ENCODE measurements at regions not wholly inside any gene's neighbourhood (a gene's known extent, or its start where the extent isn't known, plus 50 kb on each side); places are given as distances from the start of the nearest gene placed in this dataset.
"Not testable (repeated sequence)": the region's sequence is repeated elsewhere in the genome, so short reads cannot be mapped to it uniquely, and the experiment has no call there.

GRCh38 chr14:81584495-81584894 lies 50.8 kb upstream of the SEL1L start:
- DNase-seq (ENCODE audit: insufficient read length) (no peak), FAIRE-seq (no peak)
- no peak for TF ChIP-seq POLR2AphosphoS5 (IDR thresholded peaks at IDR 0.05; ENCODE audit: low read depth, low read length)
- no peak for TF ChIP-seq TAF1 (IDR thresholded peaks at IDR 0.05; ENCODE audit: borderline replicate concordance, low read depth, low read length)
- TF ChIP-seq POLR2A (IDR thresholded peaks at IDR 0.05; ENCODE audit: low read depth, low read length): no peak

GRCh38 chr14:81589381-81590065 lies 55.9 kb upstream of the SEL1L start:
- FAIRE-seq: no peak
- no peak for TF ChIP-seq POLR2AphosphoS5 (IDR thresholded peaks at IDR 0.05; ENCODE audit: low read depth, low read length)
- TF ChIP-seq POLR2A (IDR thresholded peaks at IDR 0.05; ENCODE audit: low read depth, low read length): no peak
- no peak for TF ChIP-seq TAF1 (IDR thresholded peaks at IDR 0.05; ENCODE audit: borderline replicate concordance, low read depth, low read length)

GRCh38 chr14:81591266-81591665 lies 57.6 kb upstream of the SEL1L start:
- no peak for FAIRE-seq

More at GRCh38 chr14:81589381-81590065, 55.9 kb upstream of the SEL1L start:
- DNase-seq (ENCODE audit: insufficient read length): no peak

GRCh38 chr14:81594012-81594411 lies 60.4 kb upstream of the SEL1L start:
- FAIRE-seq: no peak
- no peak for DNase-seq (ENCODE audit: insufficient read length)

More at GRCh38 chr14:81591266-81591665, 57.6 kb upstream of the SEL1L start:
- TF ChIP-seq TAF1 (IDR thresholded peaks at IDR 0.05; ENCODE audit: borderline replicate concordance, low read depth, low read length): no peak
- no peak for TF ChIP-seq POLR2A (IDR thresholded peaks at IDR 0.05; ENCODE audit: low read depth, low read length)
- no peak for TF ChIP-seq POLR2AphosphoS5 (IDR thresholded peaks at IDR 0.05; ENCODE audit: low read depth, low read length)
- no peak for DNase-seq (ENCODE audit: insufficient read length)

GRCh38 chr14:81605660-81606059 lies 72.0 kb upstream of the SEL1L start:
- TF ChIP-seq POLR2A (IDR thresholded peaks at IDR 0.05; ENCODE audit: low read depth, low read length) (no peak), TAF1 (IDR thresholded peaks at IDR 0.05; ENCODE audit: borderline replicate concordance, low read depth, low read length) (no peak), POLR2AphosphoS5 (IDR thresholded peaks at IDR 0.05; ENCODE audit: low read depth, low read length) (no peak)
- DNase-seq (ENCODE audit: insufficient read length) (no peak), FAIRE-seq (no peak)

More at GRCh38 chr14:81594012-81594411, 60.4 kb upstream of the SEL1L start:
- TF ChIP-seq TAF1 (IDR thresholded peaks at IDR 0.05; ENCODE audit: borderline replicate concordance, low read depth, low read length) (no peak), POLR2AphosphoS5 (IDR thresholded peaks at IDR 0.05; ENCODE audit: low read depth, low read length) (no peak), POLR2A (IDR thresholded peaks at IDR 0.05; ENCODE audit: low read depth, low read length) (no peak)

- FAIRE-seq: no peak
- TF ChIP-seq POLR2A (IDR thresholded peaks at IDR 0.05; ENCODE audit: low read depth, low read length): no peak
- no peak for TF ChIP-seq POLR2AphosphoS5 (IDR thresholded peaks at IDR 0.05; ENCODE audit: low read depth, low read length)
- no peak for TF ChIP-seq TAF1 (IDR thresholded peaks at IDR 0.05; ENCODE audit: borderline replicate concordance, low read depth, low read length)
- DNase-seq (ENCODE audit: insufficient read length): no peak
Measured at GRCh38 chr14:81613341-81614045, 79.8 kb upstream of the SEL1L start.

- not testable (repeated sequence) for DNase-seq (ENCODE audit: insufficient read length); FAIRE-seq
Measured at GRCh38 chr14:81614302-81614701, 80.6 kb upstream of the SEL1L start.

- TF ChIP-seq TAF1 (IDR thresholded peaks at IDR 0.05; ENCODE audit: borderline replicate concordance, low read depth, low read length) (no peak), POLR2A (IDR thresholded peaks at IDR 0.05; ENCODE audit: low read depth, low read length) (no peak), POLR2AphosphoS5 (IDR thresholded peaks at IDR 0.05; ENCODE audit: low read depth, low read length) (no peak)
- no peak for FAIRE-seq
- no peak for DNase-seq (ENCODE audit: insufficient read length)
Measured at GRCh38 chr14:81618695-81619094, 85.0 kb upstream of the SEL1L start.

- no peak for TF ChIP-seq POLR2A (IDR thresholded peaks at IDR 0.05; ENCODE audit: low read depth, low read length)
- no peak for TF ChIP-seq TAF1 (IDR thresholded peaks at IDR 0.05; ENCODE audit: borderline replicate concordance, low read depth, low read length)
- TF ChIP-seq POLR2AphosphoS5 (IDR thresholded peaks at IDR 0.05; ENCODE audit: low read depth, low read length): no peak
- FAIRE-seq (no peak), DNase-seq (ENCODE audit: insufficient read length) (no peak)
Measured at GRCh38 chr14:81619816-81620215, 86.2 kb upstream of the SEL1L start.

- DNase-seq (ENCODE audit: insufficient read length); FAIRE-seq: not testable (repeated sequence)
Measured at GRCh38 chr14:81623771-81624396, 90.2 kb upstream of the SEL1L start.

GRCh38 chr14:81625343-81625742 lies 91.7 kb upstream of the SEL1L start:
- FAIRE-seq: peak; percentile 21
- no peak for DNase-seq (ENCODE audit: insufficient read length)
- no peak for TF ChIP-seq POLR2AphosphoS5 (IDR thresholded peaks at IDR 0.05; ENCODE audit: low read depth, low read length)

- TF ChIP-seq POLR2A (IDR thresholded peaks at IDR 0.05; ENCODE audit: low read depth, low read length): no peak
- no peak for TF ChIP-seq TAF1 (IDR thresholded peaks at IDR 0.05; ENCODE audit: borderline replicate concordance, low read depth, low read length)
- no peak for FAIRE-seq
- DNase-seq (ENCODE audit: insufficient read length): no peak
Measured at GRCh38 chr14:81632157-81632556, 98.5 kb upstream of the SEL1L start.
